ENCODE measurements at regions not wholly inside any gene's neighbourhood (a gene's known extent, or its start where the extent isn't known, plus 50 kb on each side); places are given as distances from the start of the nearest gene placed in this dataset.

- no peak for TF ChIP-seq MXD1 (CRISPR knock-in tag; IDR thresholded peaks at IDR 0.05)
- TF ChIP-seq CTCF (CRISPR knock-in tag; IDR thresholded peaks at IDR 0.05), result no peak
- TF ChIP-seq EZH2 (conservative IDR thresholded peaks at IDR 0.05; ENCODE audit: low read depth, low read length), result no peak
- TF ChIP-seq POLR2A (IDR thresholded peaks at IDR 0.05; ENCODE audit: insufficient read depth in 1 of 2, low read depth in 2 of 2, low read length in 2 of 2), result no peak
- TF ChIP-seq E2F5 (CRISPR knock-in tag; conservative IDR thresholded peaks at IDR 0.05), result no peak
- no peak for TF ChIP-seq MAFG (CRISPR knock-in tag; IDR thresholded peaks at IDR 0.05)
- TF ChIP-seq ZBTB40 (IDR thresholded peaks at IDR 0.05), result no peak
- TF ChIP-seq ZBTB40 (CRISPR knock-in tag; IDR thresholded peaks at IDR 0.05), result no peak
- TF ChIP-seq RCOR2 (CRISPR knock-in tag; IDR thresholded peaks at IDR 0.05), result no peak
- TF ChIP-seq DBP (CRISPR knock-in tag; IDR thresholded peaks at IDR 0.05; ENCODE audit: not compliant biosample characterization), result no peak
- TF ChIP-seq SIN3A (IDR thresholded peaks at IDR 0.05; ENCODE audit: borderline replicate concordance, low read depth, low read length), result no peak
- TF ChIP-seq POLR2AphosphoS2 (IDR thresholded peaks at IDR 0.05; ENCODE audit: low read depth, low read length), result no peak
- TF ChIP-seq CC2D1A (CRISPR knock-in tag; IDR thresholded peaks at IDR 0.05), result no peak
- TF ChIP-seq JUNB (CRISPR knock-in tag; IDR thresholded peaks at IDR 0.05; ENCODE audit: borderline replicate concordance), result no peak
- TF ChIP-seq KLF13 (CRISPR knock-in tag; IDR thresholded peaks at IDR 0.05), result no peak
Measured at GRCh38 chr6:27168586-27169443, 78.7 kb upstream of the PRSS16 start.

Measured in HepG2 (cell line).